CD1c-positive myeloid dendritic cell (primary cell): ENCODE measurements at regions not wholly inside any gene's neighbourhood (a gene's known extent, or its start where the extent isn't known, plus 50 kb on each side); places are given as distances from the start of the nearest gene placed in this dataset.

ENCODE experiments used
- DNase-seq: peaks from one replicate; pipeline ENCODE4 v3.0.0-alpha.2; 2016; ENCODE audit errors: extremely low spot score

DNA sequence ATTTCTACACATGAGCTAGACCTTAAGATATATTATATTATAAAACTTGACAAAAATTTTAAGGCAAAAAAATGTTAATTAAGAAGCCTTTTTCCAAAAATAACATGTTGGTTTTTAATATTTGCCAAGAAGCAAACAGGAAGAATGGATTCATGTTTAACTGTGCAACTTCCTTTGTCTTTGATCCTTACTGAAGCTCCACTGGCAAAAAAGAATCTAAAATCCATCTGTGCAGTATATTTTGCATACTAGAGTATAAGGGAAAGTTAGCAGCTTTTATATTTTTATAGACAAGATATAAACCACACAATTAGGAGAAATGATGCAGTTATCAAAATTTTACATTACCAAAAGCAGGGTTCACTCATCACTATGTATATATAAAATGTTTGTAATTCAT lies 76.9 kb upstream of the RGS18 start:
- no peak for DNase-seq

DNA sequence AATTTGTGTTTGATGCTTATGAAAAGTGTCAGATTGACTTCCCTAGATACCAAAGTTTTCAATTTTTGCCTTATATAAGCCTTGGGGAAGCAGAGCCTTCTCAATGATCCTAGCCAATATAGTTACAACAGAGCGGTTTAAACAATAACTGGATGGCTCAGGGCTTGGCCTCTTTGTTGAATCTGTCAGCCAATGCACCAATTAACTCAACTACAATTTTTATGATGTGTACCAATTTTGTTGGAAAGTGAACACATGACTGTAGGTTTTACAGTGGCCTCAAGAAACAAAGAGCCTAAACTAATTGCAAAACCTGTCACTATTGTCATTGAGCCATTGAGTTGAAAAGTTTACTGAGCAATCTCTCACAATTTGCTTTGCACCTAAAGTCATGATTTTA lies 71.6 kb upstream of the RGS18 start:
- no peak for DNase-seq

DNA sequence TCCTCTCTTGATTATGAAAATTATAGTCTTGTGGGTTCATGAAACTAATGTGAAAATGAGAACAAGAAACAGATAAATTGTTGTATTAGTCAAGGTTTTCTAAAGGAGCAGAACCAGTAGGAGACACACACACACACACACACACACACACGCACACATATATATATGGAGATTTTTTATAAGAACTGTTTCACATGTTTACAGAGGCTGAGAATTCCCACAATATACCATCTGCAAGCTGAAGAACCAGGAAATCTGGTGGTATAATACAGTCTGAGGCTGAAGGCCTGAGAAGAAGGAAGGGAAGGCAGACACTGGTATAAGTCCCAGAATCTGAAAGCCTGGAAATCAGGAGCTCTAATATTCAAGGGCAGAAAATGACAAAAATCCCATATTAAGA lies 70.9 kb upstream of the RGS18 start:
- DNase-seq: no peak

DNA sequence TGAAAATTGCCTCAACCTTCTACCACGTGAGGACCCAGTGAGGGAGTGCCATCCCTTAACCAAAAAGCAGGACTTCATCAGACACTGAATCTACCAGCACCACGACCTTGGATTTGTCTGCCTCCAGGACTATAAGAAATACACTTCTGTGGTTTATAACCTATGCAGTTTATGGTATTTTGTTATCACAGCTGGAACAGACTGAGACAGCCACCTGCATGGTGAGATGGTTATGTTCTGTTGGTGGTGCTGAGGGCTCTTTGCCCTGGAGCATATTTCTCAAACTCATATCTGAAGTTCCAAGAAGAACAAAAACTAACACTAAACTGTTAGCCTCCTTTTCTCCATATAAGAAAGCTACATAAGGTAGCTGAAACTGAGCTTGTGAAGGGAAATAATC lies 69.8 kb upstream of the RGS18 start:
- no peak for DNase-seq

DNA sequence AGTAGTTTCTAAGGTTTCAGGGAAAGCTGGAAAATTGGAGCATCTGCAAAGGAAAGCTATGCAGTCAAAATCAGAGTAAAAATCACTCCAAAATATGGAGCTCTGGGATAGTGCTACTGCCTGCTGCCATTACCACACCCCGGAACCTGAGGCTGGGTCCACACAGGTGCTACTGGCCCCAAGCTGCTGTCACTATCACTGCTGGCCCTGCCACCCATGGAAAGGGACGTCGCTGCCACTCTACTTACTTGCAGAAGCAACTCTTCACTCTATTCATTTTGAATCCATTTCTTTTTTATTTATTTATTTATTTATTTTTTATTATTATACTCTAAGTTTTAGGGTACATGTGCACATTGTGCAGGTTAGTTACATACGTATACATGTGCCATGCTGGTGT lies 60.3 kb upstream of the RGS18 start:
- DNase-seq: no peak

DNA sequence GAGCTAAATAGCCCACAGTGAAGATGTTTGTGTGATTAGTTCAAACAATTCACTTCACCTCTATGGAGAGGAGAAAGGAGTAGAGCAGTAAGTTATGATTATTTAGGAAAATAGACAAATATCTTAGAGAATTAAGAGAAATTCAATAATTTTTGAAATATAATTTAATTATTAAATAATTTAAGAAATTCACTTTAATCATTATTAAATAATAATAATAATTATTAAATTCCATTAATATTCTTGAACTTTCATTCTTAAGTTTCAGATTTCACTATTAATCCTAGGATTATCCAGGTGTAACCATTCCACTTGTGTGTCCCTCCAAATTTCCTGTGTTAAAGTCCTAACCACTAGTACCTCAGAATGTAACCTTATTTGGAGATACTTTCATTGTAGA lies 58.9 kb upstream of the RGS18 start:
- no peak for DNase-seq

DNA sequence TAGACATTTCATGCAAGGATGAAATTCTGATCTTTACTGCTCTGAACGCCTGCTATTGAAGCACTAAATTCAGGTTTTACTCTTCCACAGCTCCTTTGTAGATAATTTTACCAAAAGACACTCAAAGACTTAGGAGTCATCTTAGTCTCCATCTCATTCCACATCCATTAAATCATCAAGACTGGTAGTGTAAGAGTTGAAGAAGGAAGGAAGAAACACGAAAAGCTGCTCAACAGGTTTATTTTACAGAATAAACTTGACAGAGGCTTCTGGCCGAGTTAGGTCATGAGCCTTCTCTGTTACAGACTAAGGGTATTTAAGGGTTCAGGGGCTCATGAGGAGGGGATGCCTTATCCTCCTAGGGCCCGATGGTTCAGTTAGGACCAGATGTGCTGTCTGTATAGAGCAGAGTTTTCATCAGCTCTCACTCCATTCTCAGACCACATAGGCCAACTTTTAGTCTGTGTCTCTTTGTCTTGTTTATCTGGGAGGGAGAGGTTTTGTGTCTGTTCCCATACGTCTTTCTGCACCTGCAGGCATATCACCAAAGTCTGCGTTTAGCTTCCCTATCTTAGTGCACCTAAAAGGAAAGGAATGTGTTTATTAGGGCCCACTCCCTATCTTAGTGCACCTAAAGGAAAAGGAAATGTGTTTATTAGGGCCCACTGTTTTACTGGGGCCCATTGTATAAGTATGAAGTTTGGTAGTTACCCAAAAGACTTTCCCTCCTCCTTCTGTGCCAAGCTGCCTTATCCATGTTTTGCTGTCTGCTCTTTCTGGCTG lies 57.4 kb upstream of the RGS18 start:
- DNase-seq: no peak

DNA sequence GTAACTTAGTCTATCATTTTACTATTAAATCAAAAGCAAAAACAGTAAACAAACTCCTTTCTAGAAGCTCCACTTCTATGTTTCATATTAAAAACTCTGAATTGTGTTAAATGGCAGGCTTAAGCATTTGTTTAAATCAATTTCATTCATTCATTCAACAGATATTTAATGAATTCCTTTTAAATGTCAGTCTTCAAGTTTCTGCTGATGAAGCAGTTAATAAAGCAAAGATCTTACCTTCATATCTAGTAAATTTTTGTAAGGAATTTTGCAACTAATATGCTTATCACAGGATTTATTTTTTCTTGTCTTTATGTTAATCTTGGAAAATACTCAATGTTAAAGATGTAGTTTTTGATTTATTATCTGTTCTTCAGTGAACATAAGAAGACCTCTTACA lies 54.1 kb upstream of the RGS18 start:
- no peak for DNase-seq

DNA sequence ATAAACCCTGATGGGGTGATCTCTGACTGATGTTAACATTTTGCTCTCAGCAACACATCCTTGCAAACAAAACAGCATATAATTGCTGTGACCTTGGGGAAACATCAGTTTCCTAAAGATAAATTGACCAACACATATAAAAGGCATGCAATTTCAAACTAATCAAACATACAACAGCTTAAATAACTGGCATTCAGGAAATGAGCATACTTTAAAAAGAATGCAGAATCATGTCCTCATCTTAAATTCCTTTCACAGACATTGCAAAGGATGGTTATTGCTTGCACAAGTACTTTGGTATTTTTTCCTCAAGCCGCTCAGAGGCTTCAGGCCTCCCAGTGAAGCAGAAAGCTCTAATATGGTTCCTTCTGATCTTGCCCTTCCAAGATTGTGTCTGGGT lies 53.4 kb upstream of the RGS18 start:
- no peak for DNase-seq

DNA sequence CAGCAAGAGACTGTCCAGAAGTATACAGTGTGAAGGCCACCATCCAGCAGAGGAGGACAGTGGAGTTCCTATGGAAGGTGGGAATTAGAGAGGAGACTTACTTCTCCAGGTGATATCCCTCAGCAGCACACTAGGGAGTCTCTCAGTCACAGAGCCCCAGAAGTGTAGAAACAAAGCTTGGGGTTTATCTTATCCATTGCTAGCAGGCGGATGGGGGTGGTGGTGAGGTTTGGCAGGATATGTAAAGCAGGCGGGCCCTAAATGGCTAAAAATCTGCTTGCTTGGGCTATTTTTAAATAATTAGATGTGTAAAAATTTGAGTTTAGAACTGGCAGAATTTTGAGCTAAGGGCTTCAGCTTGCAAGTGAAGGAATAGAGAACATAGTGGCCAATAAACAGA lies 50.1 kb upstream of the RGS18 start:
- no peak for DNase-seq
